ENCODE measurements at regions not wholly inside any gene's neighbourhood (a gene's known extent, or its start where the extent isn't known, plus 50 kb on each side); places are given as distances from the start of the nearest gene placed in this dataset.

DNA sequence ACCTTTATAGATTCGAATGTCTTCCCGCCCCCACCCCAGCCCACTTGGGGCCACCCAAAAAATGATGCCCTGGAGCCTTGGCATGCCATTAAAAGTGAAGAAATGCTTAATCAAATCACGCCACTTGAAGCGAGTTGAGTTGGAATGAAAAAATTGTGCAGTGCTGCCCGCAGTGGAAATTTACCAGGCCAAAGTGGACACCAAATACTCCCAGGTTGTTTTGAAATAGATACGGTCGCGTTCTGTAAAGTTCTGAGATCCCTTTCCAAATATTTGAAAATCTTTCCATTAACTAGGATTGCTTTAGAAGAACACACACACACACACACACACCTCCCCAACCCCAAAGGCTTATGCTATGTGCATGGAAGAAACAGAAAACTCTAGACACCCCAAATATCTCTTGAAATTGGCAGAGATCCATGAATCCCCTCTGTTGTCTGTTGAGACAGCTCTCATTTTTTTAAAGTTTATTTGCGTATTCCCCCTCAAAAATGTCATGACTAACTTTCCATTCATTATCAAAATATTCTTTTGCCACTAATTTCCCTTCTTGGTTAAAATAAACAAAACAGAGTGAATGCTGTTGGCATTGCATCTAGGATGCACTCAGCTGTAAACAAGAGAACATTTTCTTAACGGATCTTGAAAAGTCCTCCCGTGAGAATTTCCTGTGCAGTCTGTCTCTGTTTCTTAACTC is 142.3 kb upstream of the KCNE2 start:
- no peak for TF ChIP-seq POLR2A (IDR thresholded peaks at IDR 0.05)
- TF ChIP-seq, protein P1, sequence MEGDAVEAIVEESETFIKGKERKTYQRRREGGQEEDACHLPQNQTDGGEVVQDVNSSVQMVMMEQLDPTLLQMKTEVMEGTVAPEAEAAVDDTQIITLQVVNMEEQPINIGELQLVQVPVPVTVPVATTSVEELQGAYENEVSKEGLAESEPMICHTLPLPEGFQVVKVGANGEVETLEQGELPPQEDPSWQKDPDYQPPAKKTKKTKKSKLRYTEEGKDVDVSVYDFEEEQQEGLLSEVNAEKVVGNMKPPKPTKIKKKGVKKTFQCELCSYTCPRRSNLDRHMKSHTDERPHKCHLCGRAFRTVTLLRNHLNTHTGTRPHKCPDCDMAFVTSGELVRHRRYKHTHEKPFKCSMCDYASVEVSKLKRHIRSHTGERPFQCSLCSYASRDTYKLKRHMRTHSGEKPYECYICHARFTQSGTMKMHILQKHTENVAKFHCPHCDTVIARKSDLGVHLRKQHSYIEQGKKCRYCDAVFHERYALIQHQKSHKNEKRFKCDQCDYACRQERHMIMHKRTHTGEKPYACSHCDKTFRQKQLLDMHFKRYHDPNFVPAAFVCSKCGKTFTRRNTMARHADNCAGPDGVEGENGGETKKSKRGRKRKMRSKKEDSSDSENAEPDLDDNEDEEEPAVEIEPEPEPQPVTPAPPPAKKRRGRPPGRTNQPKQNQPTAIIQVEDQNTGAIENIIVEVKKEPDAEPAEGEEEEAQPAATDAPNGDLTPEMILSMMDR (IDR thresholded peaks at IDR 0.05) = no peak
- H3K36me3 ChIP-seq = no peaks in the 10 kb centered on the region
- H3K9me3 ChIP-seq = no peaks in the 10 kb centered on the region
- peak in 2 of 4 donors; percentile 71 for ATAC-seq
- no peak overlapping the region for H3K27ac ChIP-seq
- no peak for DNase-seq
- no peak overlapping the region for H3K4me3 ChIP-seq
- WGBS (ENCODE audit: insufficient coverage, low coverage, low lambda C conversion rate, missing lambda C conversion rate) = 53% methylated on average over 11 of the region's 11 CpGs
- H3K4me1 ChIP-seq = peaks cover 0 to 6% (median 0%) of the 10 kb centered on the region in 4 donors
- H3K27me3 ChIP-seq = no peaks in the 10 kb centered on the region
- intact Hi-C loops (cut with DNase I) = no loop called here

DNA sequence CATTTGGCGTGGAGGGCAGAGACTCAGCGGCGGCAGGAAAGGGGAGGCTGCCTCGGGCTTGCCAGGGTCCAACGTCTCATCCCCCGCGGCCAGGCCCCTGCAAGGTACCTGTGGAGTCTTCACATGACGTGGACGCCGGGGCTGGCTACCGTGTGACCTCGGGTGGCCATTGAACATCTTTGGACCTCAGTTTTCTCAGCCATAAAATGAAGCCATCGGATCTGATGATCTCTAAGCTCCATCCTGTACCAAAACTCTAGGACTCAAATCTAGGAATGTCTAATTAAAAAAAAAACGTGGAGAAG is 141.8 kb upstream of the KCNE2 start:
- no peaks in the 10 kb centered on the region for H3K27me3 ChIP-seq
- no peaks in the 10 kb centered on the region for H3K36me3 ChIP-seq
- intact Hi-C loops (cut with DNase I) = no loop called here
- WGBS (ENCODE audit: insufficient coverage, low coverage, low lambda C conversion rate, missing lambda C conversion rate) = 77% methylated on average over 8 of the region's 14 CpGs
- ATAC-seq (no peak), DNase-seq (no peak)
- TF ChIP-seq, protein P1 (IDR thresholded peaks at IDR 0.05) = no peak
- no peak for TF ChIP-seq POLR2A (IDR thresholded peaks at IDR 0.05)
- peaks cover 0 to 6% (median 0%) of the 10 kb centered on the region in 4 donors for H3K4me1 ChIP-seq
- no peak overlapping the region for H3K27ac ChIP-seq
- H3K4me3 ChIP-seq = no peak overlapping the region
- H3K9me3 ChIP-seq = no peaks in the 10 kb centered on the region

- Histone ChIP-seq H3K9me3 (no peaks in the 10 kb centered on the region), H3K27me3 (no peaks in the 10 kb centered on the region), H3K4me1 (peaks cover 0 to 6% (median 0%) of the 10 kb centered on the region in 4 donors), H3K36me3 (no peaks in the 10 kb centered on the region), H3K27ac (no peak overlapping the region), H3K4me3 (no peak overlapping the region)
- TF ChIP-seq POLR2A (IDR thresholded peaks at IDR 0.05) = no peak
- TF ChIP-seq, protein P1 (IDR thresholded peaks at IDR 0.05) = no peak
- WGBS (ENCODE audit: insufficient coverage, low coverage, low lambda C conversion rate, missing lambda C conversion rate) = 69% methylated on average over 2 of the region's 2 CpGs
- intact Hi-C loops (cut with DNase I) = no loop called here
- ATAC-seq = no peak
- DNase-seq = no peak
These were observed 140.4 kb upstream of the KCNE2 start for GRCh38 chr21:34223376-34223775.

- no peaks in the 10 kb centered on the region for H3K36me3 ChIP-seq
- intact Hi-C loops (cut with DNase I) = no loop called here
- H3K9me3 ChIP-seq = no peaks in the 10 kb centered on the region
- H3K27ac ChIP-seq = no peak overlapping the region
- TF ChIP-seq POLR2A (IDR thresholded peaks at IDR 0.05) = no peak
- TF ChIP-seq, protein P1 (IDR thresholded peaks at IDR 0.05) = no peak
- no peaks in the 10 kb centered on the region for H3K27me3 ChIP-seq
- H3K4me3 ChIP-seq = no peak overlapping the region
- ATAC-seq (no peak), DNase-seq (no peak)
- H3K4me1 ChIP-seq = no peaks in the 10 kb centered on the region
- WGBS (ENCODE audit: insufficient coverage, low coverage, low lambda C conversion rate, missing lambda C conversion rate) = no CpG with 5 or more reads among the region's 7 CpGs
These were observed 136.4 kb upstream of the KCNE2 start for GRCh38 chr21:34227386-34227852.
